ENCODE measurements at regions not wholly inside any gene's neighbourhood (a gene's known extent, or its start where the extent isn't known, plus 50 kb on each side); places are given as distances from the start of the nearest gene placed in this dataset.
A peak's percentile ranks its signal among the peaks of the same experiment; 100 is the strongest.

- no peak for TF ChIP-seq CTCF (IDR thresholded peaks at IDR 0.05; ENCODE audit: low read depth, low read length, missing control alignments)
- DNase-seq (ENCODE audit: extremely low read depth, low read depth): no peak
- no peak overlapping the region for H3K4me3 ChIP-seq (replicated peaks; ENCODE audit: low read depth, low read length)
Observed at GRCh38 chr4:35125995-35126712, 1118.2 kb downstream of the ARAP2 start.

GRCh38 chr4:35138449-35138848 lies 1105.9 kb downstream of the ARAP2 start:
- TF ChIP-seq CTCF (IDR thresholded peaks at IDR 0.05; ENCODE audit: low read depth, low read length, missing control alignments): no peak
- DNase-seq (ENCODE audit: extremely low read depth, low read depth): no peak
- H3K4me3 ChIP-seq (replicated peaks; ENCODE audit: low read depth, low read length): no peak overlapping the region

- no peak overlapping the region for H3K4me3 ChIP-seq (replicated peaks; ENCODE audit: low read depth, low read length)
- TF ChIP-seq CTCF (IDR thresholded peaks at IDR 0.05; ENCODE audit: low read depth, low read length, missing control alignments): no peak
- no peak for DNase-seq (ENCODE audit: extremely low read depth, low read depth)
Observed at GRCh38 chr4:35147761-35148160, 1096.6 kb downstream of the ARAP2 start.

GRCh38 chr4:35151816-35152572 lies 1092.3 kb downstream of the ARAP2 start:
- TF ChIP-seq CTCF (IDR thresholded peaks at IDR 0.05; ENCODE audit: low read depth, low read length, missing control alignments): peak; percentile 48
- peak; percentile 3 for DNase-seq (ENCODE audit: extremely low read depth, low read depth)

GRCh38 chr4:35163168-35163567 lies 1081.1 kb downstream of the ARAP2 start:
- TF ChIP-seq CTCF (IDR thresholded peaks at IDR 0.05; ENCODE audit: low read depth, low read length, missing control alignments): no peak
- no peak overlapping the region for H3K4me3 ChIP-seq (replicated peaks; ENCODE audit: low read depth, low read length)
- no peak for DNase-seq (ENCODE audit: extremely low read depth, low read depth)

More at GRCh38 chr4:35151816-35152572, 1092.3 kb downstream of the ARAP2 start:
- no peak overlapping the region for H3K4me3 ChIP-seq (replicated peaks; ENCODE audit: low read depth, low read length)

GRCh38 chr4:35164063-35164462 lies 1080.3 kb downstream of the ARAP2 start:
- DNase-seq (ENCODE audit: extremely low read depth, low read depth): no peak
- no peak overlapping the region for H3K4me3 ChIP-seq (replicated peaks; ENCODE audit: low read depth, low read length)
- TF ChIP-seq CTCF (IDR thresholded peaks at IDR 0.05; ENCODE audit: low read depth, low read length, missing control alignments): no peak

Data from HFF-Myc (cell line).